ENCODE measurements at regions not wholly inside any gene's neighbourhood (a gene's known extent, or its start where the extent isn't known, plus 50 kb on each side); places are given as distances from the start of the nearest gene placed in this dataset.
"Not testable (repeated sequence)": the region's sequence is repeated elsewhere in the genome, so short reads cannot be mapped to it uniquely, and the experiment has no call there.

DNA sequence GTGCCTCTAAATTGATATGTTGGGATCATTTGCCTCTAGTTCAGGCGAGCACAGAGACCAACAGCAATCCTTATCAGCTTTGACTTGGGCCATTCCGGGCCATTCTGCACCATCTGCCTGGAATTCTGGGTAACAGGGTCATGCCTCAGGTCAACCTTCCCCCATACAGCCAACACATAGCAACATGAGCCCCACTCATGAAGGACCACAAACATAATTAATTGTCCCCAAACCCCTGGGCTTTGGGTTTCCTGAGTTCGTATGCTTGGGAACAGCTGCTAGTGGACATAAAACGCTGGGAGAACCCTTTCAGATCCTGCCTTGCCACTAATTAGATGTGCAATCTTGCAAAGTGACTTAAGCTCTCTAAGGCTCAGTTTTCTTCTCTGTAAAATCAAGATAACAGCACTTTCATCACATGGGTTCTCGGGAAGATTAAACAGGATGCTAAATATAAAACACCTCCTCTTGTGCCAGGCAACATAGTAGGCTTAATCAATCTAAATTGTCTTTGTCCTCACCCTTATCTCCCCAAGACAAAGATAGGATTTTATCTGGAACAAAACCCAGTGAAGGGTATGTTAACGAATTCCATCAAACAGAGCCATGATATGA is 426.5 kb downstream of the CD83 start:
- DNase-seq = no peak

DNA sequence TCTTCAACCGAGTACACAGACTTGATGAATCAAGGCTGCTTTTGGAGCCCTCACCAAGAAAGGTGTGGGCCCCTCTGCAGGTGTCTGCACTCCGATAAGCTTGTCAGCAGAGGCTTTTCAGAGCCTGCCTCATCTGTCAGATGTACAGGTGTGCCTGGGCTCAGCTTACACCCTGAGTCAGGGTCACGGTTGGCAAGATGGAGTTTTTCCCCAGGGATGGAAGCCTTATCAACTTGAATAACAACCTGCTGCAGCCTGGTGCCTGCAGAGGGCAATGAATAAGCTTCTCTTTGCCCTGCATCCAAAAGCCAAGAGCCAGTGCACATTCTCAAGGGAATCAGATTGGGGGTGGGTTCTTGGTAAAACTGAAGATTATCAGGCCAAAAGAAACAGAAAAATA is 427.1 kb downstream of the CD83 start:
- DNase-seq = no peak

- no peak for DNase-seq
Observed at GRCh38 chr6:14545496-14545895, 427.9 kb downstream of the CD83 start.

DNA sequence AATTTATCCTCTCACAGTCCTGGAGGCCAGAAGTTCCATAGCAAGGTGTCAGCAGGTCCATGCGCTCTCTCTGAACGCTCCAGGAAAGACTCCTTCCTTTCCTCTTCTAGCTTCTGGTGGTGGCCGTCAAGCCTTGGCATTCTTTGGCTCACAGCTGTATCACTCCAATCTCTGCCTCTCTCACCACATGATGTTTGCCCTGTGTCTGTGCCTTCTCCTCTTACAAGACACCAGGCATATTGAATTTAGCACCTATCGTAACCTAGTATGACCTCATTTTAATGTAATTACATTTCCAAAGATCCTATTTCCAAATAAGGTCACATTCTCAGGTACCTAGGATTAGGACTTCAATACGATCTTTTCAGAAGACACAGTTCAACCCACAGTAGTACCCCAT is 428.5 kb downstream of the CD83 start:
- DNase-seq = no peak

GRCh38 chr6:14547284-14547998 is 429.9 kb downstream of the CD83 start:
- no peak for DNase-seq

DNA sequence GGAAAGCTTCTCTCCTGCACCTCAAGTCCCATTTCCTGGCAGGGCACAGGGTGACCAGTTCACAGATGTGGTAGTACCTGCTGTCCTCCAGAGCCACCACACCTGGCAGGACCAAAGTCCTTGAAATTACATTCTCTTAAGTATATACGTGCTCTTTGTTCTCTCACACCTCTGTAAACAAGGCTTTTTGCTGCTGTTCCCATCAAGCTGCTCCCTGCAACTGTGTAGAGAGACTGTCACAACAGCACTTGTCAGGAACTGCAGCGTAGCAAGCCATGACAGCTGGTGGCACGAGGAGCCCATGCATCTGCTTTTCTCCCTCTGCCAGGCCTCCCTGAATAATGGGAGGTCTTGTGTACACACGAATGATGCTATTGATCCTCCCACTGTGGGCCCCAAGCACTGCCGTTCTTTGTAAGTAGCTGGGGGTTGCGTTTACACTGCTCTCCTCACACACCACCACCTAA is 431.8 kb downstream of the CD83 start:
- no peak for DNase-seq

- no peak for DNase-seq
Observed at GRCh38 chr6:14549871-14550270, 432.3 kb downstream of the CD83 start.

GRCh38 chr6:14550410-14550809 is 432.8 kb downstream of the CD83 start:
- no peak for DNase-seq

- no peak for DNase-seq
Observed at GRCh38 chr6:14550822-14551221, 433.2 kb downstream of the CD83 start.

DNA sequence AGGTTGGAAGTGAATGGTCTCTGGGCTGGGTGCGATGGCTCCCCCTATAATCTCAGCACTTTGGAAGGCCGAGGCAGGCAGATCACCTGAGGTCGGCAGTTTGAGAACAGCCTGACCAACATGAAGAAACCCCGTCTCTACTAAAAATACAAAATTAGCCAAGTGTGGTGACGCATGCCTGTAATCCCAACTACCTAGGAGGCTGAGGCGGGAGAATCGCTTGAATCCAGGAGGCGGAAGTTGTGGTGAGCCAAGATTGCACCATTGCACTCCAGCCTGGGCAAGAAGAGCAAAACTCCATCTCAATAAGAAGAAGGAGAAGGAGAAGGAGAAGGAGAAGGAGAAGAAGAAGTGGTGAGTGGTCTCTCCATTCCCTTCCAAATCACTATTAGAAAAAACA is 434.0 kb downstream of the CD83 start:
- DNase-seq = not testable (repeated sequence)

DNA sequence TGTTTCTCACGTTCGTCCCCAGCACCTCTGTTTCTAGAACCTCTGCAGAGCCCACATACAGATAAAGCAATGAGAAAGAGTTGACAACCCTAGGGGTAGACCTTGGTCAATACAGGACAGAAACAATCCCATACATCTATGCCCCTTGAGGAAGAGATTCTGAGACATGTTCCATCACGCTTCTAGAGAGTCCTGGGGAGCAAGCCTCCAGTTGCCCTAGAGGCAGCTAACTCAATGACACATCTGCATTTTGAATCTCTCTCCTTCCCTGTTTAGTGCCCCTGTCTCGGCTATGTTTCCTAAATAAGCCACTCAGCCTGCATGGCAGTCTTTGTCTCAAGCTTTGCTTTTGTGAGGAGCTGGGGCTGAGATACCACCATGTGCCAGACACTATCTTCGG is 435.3 kb downstream of the CD83 start:
- DNase-seq = no peak

GRCh38 chr6:14553515-14553914 is 435.9 kb downstream of the CD83 start:
- no peak for DNase-seq

- no peak for DNase-seq
Observed at GRCh38 chr6:14555804-14556203, 438.2 kb downstream of the CD83 start.

DNA sequence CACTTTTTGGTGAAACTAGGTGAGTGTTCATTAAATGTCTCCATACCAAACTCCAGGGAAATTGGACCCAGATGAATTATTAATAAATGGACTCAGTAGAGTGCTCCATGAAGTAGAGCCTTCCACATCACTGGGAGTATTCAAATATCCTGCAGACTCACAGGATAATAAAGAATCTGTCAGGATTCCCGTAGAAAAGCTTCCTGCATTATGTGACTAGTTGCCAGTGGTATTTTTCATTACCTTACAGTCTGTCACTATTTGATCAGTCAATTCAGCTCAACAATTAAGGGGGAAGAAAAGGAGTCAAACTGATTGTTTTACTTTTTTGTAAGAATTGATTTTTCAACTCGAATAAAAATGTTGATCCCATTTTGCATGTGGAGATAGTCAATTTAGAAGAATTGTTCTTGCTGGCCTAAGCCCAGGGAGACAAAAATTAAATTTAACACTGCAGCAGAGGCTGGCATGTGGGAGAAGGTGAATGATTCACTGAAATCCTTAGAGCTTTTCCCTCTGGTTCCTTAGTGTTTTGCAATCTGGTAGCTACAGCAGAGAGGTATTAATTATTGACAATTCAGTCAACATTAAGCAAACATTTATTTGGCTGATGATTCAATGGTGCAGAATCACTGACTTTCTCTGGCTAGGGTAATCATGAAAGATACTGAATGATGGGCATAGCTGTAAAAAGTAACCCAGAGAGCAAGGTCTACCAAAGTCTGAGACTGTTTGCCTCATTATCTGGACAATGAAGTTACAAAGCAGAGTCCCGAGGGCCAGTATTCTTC is 442.4 kb downstream of the CD83 start:
- DNase-seq = no peak

- not testable (repeated sequence) for DNase-seq
Observed at GRCh38 chr6:14561563-14561962, 444.0 kb downstream of the CD83 start.

DNA sequence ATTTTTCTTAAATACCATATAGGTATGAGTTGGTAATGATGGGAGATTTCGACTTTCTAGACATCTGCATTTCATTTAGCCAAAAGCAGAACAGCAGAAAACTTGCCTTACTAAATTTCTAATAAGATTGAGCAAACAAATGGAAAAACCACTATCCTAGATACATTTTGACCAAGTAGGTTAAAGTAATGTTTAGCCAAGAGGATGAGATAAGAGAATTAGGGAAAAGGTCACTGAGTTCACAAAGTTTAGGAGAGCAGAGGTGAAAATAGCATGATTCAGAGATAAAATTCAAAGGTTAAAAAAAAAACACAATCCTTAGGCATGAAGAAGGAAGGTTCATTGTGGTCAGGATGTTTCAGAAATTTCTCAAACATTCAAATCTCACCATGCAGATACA is 450.3 kb downstream of the CD83 start:
- DNase-seq = no peak

GRCh38 chr6:14569394-14569793 is 451.8 kb downstream of the CD83 start:
- no peak for DNase-seq

GRCh38 chr6:14569874-14570273 is 452.3 kb downstream of the CD83 start:
- DNase-seq = not testable (repeated sequence)

DNA sequence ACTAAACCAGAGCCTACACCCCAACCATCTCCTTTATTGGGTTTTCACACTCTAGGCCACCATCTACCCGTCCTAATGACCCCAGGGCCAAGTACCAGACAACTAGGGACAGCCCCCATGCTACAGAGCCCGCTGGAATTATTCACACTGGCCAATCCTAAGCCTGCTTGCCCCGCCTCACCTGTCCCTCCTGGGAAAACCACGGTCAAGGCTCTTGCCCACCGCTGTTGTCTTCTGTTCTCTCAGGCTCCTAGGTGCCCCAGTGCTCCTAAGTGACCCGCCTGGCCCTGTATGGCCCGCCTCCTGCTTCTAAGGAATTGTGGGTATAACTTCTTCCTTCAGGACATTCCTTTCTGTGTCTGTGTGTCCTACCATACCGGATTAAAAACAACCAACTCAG is 453.4 kb downstream of the CD83 start:
- no peak for DNase-seq

- no peak for DNase-seq
Observed at GRCh38 chr6:14571746-14572145, 454.2 kb downstream of the CD83 start.

GRCh38 chr6:14573267-14573666 is 455.7 kb downstream of the CD83 start:
- no peak for DNase-seq

DNA sequence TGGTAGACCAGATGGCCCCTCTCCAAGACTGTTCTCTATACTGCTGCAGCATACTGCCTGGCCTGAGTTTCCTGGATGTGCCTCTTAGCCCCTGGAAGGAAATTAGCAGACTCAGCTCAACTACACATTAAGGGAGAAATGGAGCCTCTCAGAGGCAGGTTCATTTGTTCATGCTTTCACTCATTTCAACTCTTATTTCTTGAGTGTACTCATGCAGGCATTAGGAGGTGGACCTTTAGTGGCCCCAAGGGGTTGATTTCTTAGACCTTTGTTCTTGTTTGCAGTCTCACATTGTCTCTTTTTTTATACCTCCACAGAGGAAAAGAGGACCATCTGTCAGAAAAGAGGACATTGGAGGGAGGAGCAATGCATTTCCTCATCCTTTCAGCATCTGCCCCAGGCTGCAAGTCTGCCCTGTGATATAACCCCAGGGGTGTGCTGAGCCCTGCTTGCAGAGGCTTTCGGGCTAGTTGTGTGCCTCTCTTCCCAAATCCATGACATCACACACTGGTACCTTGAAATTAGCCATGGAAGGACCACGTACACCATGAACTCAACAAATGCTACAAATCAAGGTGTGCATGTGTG is 456.2 kb downstream of the CD83 start:
- no peak for DNase-seq

DNA sequence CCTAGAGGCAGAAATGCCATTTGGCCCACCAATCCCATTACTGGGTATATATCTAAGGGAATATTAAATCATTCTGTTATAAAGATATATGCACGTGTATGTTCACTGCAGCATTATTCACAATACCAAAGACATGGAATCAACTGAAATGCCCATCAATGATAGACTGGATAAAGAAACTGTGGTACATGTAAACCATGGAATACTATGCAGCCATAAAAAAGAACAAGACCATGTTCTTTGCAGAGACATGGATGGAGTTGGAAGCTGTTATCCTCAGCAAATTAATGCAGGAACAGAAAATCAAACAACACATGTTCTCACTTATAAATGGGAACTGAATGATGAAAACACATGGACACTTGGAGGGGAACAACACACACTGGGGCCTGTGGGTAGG is 458.4 kb downstream of the CD83 start:
- no peak for DNase-seq

DNA sequence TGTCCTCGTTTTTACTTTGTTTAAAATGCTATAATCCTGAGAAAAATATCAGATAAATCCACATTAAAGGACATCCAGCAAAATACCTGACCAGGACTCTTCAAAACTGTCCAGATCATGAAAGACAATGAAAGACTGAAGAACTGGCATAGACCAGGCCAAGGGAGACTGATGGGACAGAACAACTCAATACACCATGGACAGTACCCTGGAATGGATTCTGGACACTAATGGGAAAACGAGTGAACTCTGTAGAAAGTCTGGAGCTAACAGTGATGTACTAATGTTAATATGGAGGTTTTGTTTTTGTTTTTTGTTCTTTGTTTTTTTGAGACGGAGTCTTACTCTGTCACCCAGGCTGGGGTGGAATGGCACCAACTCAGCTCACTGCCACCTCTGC is 461.4 kb downstream of the CD83 start:
- no peak for DNase-seq

All from KG1 (cell line).